Renal cortex interstitium (tissue), 11 donors: ENCODE measurements at regions not wholly inside any gene's neighbourhood (a gene's known extent, or its start where the extent isn't known, plus 50 kb on each side); places are given as distances from the start of the nearest gene placed in this dataset.
"Not testable (repeated sequence)": the region's sequence is repeated elsewhere in the genome, so short reads cannot be mapped to it uniquely, and the experiment has no call there.

ENCODE experiments used
- DNase-seq, 11 donors: peaks; one replicate each; pipeline ENCODE4 v3.0.0-alpha.2; 2013; ENCODE audit warnings: low read depth in 9 of 11, low spot score in 4 of 11; ENCODE audit errors: extremely low read depth in 1 of 11

DNA sequence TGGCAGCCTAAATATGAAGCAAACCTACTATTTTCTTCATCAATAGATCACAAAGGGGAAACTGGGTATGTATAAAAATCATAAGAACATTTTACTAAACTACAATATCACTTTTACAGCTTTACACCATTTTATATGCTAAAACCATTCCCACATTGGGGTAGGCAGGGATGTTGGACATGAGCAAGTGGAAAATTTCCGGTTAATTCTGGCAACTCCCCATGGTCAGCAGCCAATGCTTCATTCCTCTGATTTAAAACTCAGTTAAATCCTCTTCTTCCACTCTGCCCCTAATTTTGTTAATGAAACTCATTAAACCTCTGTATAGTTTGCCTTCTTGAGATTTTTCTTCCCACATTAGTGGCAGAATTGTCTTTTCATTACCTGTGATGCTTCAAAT lies 552.5 kb upstream of the NECTIN3 start:
- DNase-seq = no peak

DNA sequence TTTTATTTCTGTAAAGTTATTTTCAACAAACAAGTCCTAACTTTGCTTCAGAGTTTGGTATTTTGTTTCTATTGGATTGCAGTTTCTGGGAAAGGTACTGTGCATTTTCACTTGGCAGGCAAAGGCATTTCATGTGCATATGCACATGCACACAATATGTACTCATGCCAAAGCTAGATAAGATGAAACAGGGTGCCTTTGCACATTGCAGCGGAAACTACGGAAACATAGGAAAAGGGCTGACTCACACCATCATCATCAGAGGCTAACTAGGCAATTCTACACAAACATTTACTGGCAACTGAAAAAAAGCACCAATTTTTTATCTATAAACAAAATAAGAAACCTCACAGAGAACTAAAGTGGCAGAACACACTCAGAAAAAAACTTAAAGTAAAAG lies 550.6 kb upstream of the NECTIN3 start:
- DNase-seq = no peak

DNA sequence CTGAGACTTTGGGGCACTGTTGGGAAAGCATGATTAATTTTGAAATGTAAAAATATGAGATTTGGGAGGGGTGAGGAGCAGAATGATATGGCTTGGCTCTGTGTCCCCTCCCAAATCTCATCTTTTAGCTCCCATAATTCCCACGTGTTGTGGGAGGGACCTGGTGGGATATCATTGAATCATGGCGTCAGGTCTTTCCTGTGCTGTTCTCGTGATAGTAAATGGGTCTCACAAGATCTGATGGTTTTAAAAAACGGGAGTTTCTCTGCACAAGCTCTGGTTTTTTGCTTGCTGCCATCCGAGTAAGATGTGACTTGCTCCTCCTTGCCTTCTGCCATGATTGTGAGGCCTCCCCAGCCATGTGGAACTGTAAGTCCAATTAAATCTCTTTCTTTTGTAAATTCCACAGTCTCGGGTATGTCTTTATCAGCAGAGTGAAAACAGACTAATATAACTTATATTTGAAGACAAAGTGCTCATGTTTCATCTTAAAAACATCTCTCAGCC lies 546.0 kb upstream of the NECTIN3 start:
- not testable (repeated sequence) for DNase-seq

- peak in 1 of 11 donors; percentile 23 for DNase-seq
Measured at GRCh38 chr3:110526777-110527727, 544.6 kb upstream of the NECTIN3 start.

DNA sequence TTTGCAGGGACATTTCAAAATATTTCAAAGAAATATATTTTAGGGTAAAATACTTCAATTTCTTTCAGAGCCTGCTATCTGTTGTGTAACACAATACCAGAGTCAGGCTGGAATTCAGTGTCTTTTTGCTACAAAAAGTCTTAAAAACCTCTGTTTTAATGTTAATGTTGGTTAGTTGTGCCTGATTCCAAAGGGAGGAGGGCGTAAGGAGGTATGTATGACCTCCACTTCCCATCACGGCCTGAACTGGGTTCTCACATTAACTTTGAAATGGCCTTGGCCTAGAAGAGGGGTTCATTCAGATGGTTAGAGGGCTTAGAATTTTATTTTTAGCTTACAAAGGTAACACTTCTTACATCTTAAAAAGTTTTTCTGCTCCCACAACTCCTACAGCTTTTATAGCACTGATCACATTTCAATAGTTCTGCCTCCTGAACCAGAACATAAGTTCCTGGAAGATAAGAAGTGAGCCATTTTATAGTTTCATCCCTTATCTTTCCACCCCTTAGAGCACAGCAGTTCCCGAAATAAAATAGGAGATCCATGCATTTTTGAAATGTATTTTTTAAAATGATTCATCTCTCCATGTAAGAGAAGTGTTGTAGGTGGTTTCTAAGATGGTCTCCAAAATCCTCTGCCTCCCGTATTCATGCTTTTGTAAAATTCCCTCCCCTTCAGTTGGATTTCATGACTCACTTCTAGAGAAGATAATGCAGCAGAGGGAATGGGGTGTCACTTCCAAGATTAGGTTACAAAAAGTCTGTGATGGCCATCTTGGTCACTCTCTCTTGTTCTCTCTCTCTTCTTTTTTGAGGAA lies 543.1 kb upstream of the NECTIN3 start:
- no peak for DNase-seq

- DNase-seq = no peak
Measured at GRCh38 chr3:110530902-110531301, 540.7 kb upstream of the NECTIN3 start.

- DNase-seq = no peak
Measured at GRCh38 chr3:110533089-110533488, 538.5 kb upstream of the NECTIN3 start.

DNA sequence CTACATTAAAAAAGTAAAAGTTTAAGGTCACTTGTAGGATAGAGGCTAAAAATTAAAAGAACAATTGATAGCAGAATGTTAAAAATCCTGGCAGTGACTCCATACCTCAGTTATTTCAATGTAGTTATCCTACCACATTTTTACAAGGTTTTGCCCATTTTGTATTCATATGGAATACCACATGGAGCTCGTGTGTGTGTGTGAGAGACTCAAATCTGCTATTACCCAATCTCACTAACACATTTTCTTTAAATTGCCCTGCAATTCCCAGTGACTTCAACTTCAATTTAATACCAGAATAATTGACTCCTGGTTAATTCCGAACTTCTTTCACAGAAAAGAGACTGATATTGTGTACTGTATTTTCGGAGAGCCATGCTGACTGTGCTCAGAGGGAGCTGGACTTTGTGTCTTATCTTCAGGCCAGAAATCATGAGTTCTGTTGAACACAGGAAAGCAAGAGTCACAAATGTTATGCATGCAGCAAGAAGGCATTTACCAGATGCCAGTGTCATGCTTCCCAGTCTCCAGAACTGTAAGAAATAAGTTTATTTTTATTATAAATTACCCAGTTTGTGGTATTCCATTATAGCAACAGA lies 529.0 kb upstream of the NECTIN3 start:
- DNase-seq = no peak

DNA sequence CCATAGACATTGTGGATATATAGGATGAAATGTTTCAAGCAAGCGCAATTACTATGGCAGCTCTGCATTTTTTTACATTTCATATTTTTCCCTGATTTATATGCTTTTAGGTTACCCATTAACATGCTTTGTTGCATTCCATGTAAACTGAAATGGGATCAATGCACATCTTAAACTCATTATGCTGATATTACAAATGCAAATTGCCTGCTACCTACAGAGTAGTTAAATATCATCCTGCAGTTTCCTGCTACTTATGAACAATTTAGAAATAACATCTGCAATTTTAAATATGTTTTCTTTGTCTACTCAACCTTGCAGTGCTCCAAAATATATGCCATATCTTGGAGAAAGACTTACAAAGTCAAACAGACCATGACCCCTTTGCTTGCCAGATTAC lies 526.9 kb upstream of the NECTIN3 start:
- no peak for DNase-seq

GRCh38 chr3:110550511-110550910 lies 521.1 kb upstream of the NECTIN3 start:
- no peak for DNase-seq

- DNase-seq = no peak
Measured at GRCh38 chr3:110562621-110563020, 509.0 kb upstream of the NECTIN3 start.

- no peak for DNase-seq
Measured at GRCh38 chr3:110564674-110565073, 506.9 kb upstream of the NECTIN3 start.

- DNase-seq = no peak
Measured at GRCh38 chr3:110567029-110567428, 504.6 kb upstream of the NECTIN3 start.

GRCh38 chr3:110568246-110568645 lies 503.4 kb upstream of the NECTIN3 start:
- DNase-seq = no peak

DNA sequence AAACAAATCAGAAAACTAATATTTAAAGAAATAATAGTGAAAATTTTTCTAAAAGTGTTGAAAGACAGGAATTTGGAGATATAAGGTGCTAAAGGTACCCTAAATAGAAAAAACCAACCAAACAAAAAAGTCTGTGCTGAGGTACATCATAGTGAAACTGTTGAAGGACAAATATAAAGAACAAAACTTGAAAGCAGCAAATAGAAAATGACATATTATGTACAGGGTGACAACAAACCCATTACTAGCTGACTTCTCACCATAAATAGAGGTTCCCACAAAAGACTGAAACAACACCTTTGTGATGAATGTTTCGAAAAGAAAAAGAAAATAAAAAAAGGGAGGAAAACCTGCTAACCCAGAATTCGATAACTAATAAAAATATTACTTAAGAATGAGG lies 502.5 kb upstream of the NECTIN3 start:
- no peak for DNase-seq

DNA sequence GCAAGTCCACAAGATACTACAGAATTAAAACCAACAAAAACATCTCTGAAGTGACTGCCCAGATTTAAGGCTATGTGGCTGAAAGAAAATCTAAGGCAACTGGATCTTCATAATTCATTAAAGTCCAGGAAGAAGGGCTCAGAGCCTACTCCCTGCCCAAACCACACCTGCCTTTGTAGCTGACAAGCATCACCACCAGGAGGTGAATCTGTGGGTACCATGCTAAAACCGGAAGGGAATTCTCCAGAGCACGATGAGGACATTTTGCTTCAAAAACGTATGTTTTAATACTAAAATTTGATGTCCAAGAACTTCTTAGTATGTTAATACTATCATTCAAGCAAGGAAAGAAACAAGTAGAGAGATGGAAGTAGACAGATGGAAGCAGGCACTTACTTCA lies 495.9 kb upstream of the NECTIN3 start:
- DNase-seq = no peak

GRCh38 chr3:110576960-110577359 lies 494.7 kb upstream of the NECTIN3 start:
- DNase-seq = no peak

DNA sequence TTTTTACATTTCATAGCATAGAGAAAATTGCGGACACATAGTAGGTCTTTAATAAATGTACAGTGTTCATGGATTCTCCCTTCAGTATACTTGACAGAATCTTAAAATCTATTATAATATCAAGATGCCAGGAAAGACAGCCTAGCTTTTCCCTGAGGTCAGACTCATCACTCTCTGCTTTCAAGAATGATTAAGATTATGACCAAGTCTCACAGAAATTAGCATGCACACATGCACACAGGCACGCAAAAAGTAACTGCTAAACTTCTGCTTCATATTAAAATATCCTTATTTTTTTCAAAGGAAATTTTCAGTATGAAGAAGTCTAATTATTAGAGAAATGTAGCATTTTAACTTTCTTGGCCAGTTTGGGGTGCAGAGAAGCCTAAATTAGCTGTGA lies 493.8 kb upstream of the NECTIN3 start:
- no peak for DNase-seq

GRCh38 chr3:110579840-110580550 lies 491.6 kb upstream of the NECTIN3 start:
- DNase-seq = no peak
